MM.1S (cell line): ENCODE measurements at regions not wholly inside any gene's neighbourhood (a gene's known extent, or its start where the extent isn't known, plus 50 kb on each side); places are given as distances from the start of the nearest gene placed in this dataset.

Experiments
- DNase-seq: peaks from one replicate; pipeline ENCODE4 v3.0.0-alpha.2; 2015
- H2AFZ ChIP-seq: fragments of 300-600 bp; sonication (generic); 2 replicates; pipeline ENCODE4 v1.6.0; 2016; ENCODE audit warnings: antibody characterized with exemption, low read length
- H3F3A ChIP-seq: fragments of 300-600 bp; sonication (generic); 2 replicates; pipeline ENCODE4 v1.6.1; 2016; ENCODE audit warnings: mild to moderate bottlenecking, antibody characterized with exemption, low read length, moderate library complexity, mixed read lengths; ENCODE audit not compliant: insufficient read depth
- H3K27ac ChIP-seq: fragments of 300-600 bp; sonication (generic); 2 replicates; pipeline ENCODE4 v1.5.1; 2016; ENCODE audit warnings: mild to moderate bottlenecking, low read length
- H3K27me3 ChIP-seq: fragments of 300-600 bp; sonication (generic); replicated peaks from 2 replicates; pipeline ENCODE4 v1.6.0; 2016; ENCODE audit warnings: low read length; ENCODE audit not compliant: insufficient read depth
- H3K36me3 ChIP-seq: fragments of 300-600 bp; sonication (generic); replicated peaks from 2 replicates; pipeline ENCODE4 v1.6.1; 2016; ENCODE audit warnings: mild to moderate bottlenecking, low read length, mixed read lengths; ENCODE audit not compliant: insufficient read depth
- H3K4me1 ChIP-seq: fragments of 300-600 bp; sonication (generic); 2 replicates; pipeline ENCODE4 v1.6.1; 2016; ENCODE audit warnings: low read length, mixed read lengths
- H3K4me2 ChIP-seq: fragments of 300-600 bp; sonication (generic); 2 replicates; pipeline ENCODE4 v1.6.0; 2016; ENCODE audit warnings: low read depth, low read length
- H3K4me3 ChIP-seq: fragments of 300-600 bp; sonication (generic); 2 replicates; pipeline ENCODE4 v1.5.1; 2016; ENCODE audit warnings: low read length, mixed read lengths
- H3K79me2 ChIP-seq: fragments of 300-600 bp; sonication (generic); 2 replicates; pipeline ENCODE4 v1.6.1; 2016; ENCODE audit warnings: mixed run types, low read length, mixed read lengths
- H3K9ac ChIP-seq: fragments of 300-600 bp; sonication (generic); 2 replicates; pipeline ENCODE4 v1.6.1; 2016; ENCODE audit warnings: low read length, mixed read lengths
- H3K9me2 ChIP-seq: fragments of 300-600 bp; sonication (generic); replicated peaks from 2 replicates; pipeline ENCODE4 v1.6.1; 2016; ENCODE audit warnings: mild to moderate bottlenecking, low read length, mixed read lengths; ENCODE audit not compliant: insufficient read depth
- H3K9me3 ChIP-seq: fragments of 300-600 bp; sonication (generic); replicated peaks from 2 replicates; pipeline ENCODE4 v1.6.1; 2016; ENCODE audit warnings: mild to moderate bottlenecking, low read length, mixed read lengths; ENCODE audit not compliant: insufficient read depth
- H4K20me1 ChIP-seq: fragments of 300-600 bp; sonication (generic); 2 replicates; pipeline ENCODE4 v1.6.1; 2016; ENCODE audit warnings: mild to moderate bottlenecking, low read length, moderate library complexity, mixed read lengths; ENCODE audit not compliant: insufficient read depth
- EZH2 ChIP-seq: fragments of 300-600 bp; sonication (generic); optimal IDR thresholded peaks from 2 replicates; pipeline ENCODE3; 2017; ENCODE audit warnings: low read depth, mild to moderate bottlenecking, antibody characterized with exemption, low read length, mixed read lengths
- EZH2phosphoT487 ChIP-seq: fragments of 300-600 bp; sonication (generic); IDR thresholded peaks from 2 replicates; pipeline ENCODE4 v1.6.1; 2018; ENCODE audit warnings: antibody characterized with exemption, low read length
- TF ChIP-seq, protein P1 (sequence below): fragments of 300-600 bp; sonication (generic); IDR thresholded peaks from 2 replicates; pipeline ENCODE4 v1.5.1; 2016; ENCODE audit warnings: antibody characterized with exemption, low read length, mixed read lengths

DNA sequence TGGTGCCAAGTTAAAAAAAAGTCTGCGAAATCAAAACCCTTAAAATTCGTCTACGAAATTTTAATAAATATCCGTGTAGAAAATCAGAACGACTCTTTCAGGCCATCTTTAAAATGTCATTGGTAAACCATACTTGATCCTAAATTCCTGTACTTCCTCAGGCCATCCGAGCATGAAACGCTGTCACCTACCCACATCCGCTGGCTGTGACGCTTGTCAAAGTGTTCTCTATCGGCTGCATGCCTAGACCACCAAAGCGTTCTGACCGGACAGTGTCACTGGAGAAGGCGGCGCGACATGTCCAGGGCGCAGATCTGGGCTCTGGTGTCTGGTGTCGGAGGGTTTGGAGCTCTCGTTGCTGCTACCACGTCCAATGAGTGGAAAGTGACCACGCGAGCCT is 119.0 kb upstream of the CLDN10 start:
- Histone ChIP-seq H2AFZ (no peak overlapping the region), H3K4me2 (no peak overlapping the region), H3K36me3 (no peaks in the 10 kb centered on the region), H4K20me1 (no peaks in the 10 kb centered on the region), H3K9me2 (no peaks in the 10 kb centered on the region), H3F3A (no peaks in the 10 kb centered on the region), H3K4me3 (no peak overlapping the region), H3K79me2 (no peaks in the 10 kb centered on the region), H3K27me3 (no peaks in the 10 kb centered on the region), H3K9me3 (no peaks in the 10 kb centered on the region), H3K9ac (no peak overlapping the region), H3K27ac (no peak overlapping the region), H3K4me1 (no peaks in the 10 kb centered on the region)
- no peak for DNase-seq
- TF ChIP-seq, protein P1, sequence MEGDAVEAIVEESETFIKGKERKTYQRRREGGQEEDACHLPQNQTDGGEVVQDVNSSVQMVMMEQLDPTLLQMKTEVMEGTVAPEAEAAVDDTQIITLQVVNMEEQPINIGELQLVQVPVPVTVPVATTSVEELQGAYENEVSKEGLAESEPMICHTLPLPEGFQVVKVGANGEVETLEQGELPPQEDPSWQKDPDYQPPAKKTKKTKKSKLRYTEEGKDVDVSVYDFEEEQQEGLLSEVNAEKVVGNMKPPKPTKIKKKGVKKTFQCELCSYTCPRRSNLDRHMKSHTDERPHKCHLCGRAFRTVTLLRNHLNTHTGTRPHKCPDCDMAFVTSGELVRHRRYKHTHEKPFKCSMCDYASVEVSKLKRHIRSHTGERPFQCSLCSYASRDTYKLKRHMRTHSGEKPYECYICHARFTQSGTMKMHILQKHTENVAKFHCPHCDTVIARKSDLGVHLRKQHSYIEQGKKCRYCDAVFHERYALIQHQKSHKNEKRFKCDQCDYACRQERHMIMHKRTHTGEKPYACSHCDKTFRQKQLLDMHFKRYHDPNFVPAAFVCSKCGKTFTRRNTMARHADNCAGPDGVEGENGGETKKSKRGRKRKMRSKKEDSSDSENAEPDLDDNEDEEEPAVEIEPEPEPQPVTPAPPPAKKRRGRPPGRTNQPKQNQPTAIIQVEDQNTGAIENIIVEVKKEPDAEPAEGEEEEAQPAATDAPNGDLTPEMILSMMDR: no peak
- TF ChIP-seq EZH2phosphoT487 (no peak), EZH2 (no peak)

DNA sequence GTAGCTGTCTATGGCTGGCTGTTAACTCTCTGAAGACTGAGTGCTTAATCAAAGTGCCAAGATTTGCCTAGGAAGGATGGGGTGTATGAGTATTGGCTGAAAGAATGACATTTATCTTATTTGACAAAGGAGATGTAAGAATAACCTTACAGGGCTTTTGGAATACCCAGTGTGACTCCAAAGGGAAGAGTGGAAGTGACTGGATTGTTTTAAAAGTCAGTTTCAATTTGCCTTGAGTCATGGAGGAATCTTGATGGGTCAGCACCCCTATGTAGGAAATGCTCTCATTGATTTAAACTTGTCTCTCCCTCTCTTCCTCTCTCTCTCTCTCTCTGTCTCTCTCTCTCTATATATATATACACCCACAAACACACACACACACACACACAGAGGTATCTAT is 118.4 kb upstream of the CLDN10 start:
- H3K27me3 ChIP-seq: no peaks in the 10 kb centered on the region
- no peaks in the 10 kb centered on the region for H3K36me3 ChIP-seq
- no peak overlapping the region for H3K4me3 ChIP-seq
- H3K9me2 ChIP-seq: no peaks in the 10 kb centered on the region
- no peaks in the 10 kb centered on the region for H3K79me2 ChIP-seq
- DNase-seq: no peak
- H3K4me1 ChIP-seq: no peaks in the 10 kb centered on the region
- H3K9me3 ChIP-seq: no peaks in the 10 kb centered on the region
- no peak overlapping the region for H3K4me2 ChIP-seq
- H2AFZ ChIP-seq: no peak overlapping the region
- no peak overlapping the region for H3K9ac ChIP-seq
- TF ChIP-seq EZH2phosphoT487: no peak
- TF ChIP-seq, protein P1: no peak
- no peak for TF ChIP-seq EZH2
- H3K27ac ChIP-seq: no peak overlapping the region
- no peaks in the 10 kb centered on the region for H3F3A ChIP-seq
- no peaks in the 10 kb centered on the region for H4K20me1 ChIP-seq

DNA sequence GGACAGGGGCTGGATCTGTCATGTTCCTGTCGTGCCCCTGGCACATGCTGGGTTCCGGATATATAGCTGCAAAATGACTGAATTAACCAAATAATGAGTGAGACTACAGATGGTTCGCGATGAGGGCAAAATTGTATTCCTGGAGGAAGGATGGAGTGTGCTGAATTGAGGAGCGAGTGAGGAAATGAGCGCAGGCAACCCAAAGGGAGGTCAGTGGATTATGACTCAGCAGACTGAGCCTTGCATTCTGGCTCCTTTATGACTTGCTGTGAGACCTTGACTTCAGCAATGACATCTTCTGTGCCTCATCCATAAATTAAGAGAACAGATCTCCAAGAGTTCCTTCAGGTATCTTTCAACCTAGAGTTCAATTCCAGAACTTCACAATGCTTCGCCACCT is 115.0 kb upstream of the CLDN10 start:
- TF ChIP-seq, protein P1: no peak
- no peak for TF ChIP-seq EZH2phosphoT487
- TF ChIP-seq EZH2: no peak
- H3K27ac ChIP-seq: no peak overlapping the region
- H3K4me3 ChIP-seq: no peak overlapping the region
- no peak overlapping the region for H3K9ac ChIP-seq
- H3K9me2 ChIP-seq: no peaks in the 10 kb centered on the region
- H3K79me2 ChIP-seq: no peaks in the 10 kb centered on the region
- H3K36me3 ChIP-seq: no peaks in the 10 kb centered on the region
- no peak for DNase-seq
- no peaks in the 10 kb centered on the region for H3K9me3 ChIP-seq
- no peak overlapping the region for H2AFZ ChIP-seq
- H3K4me1 ChIP-seq: no peaks in the 10 kb centered on the region
- no peaks in the 10 kb centered on the region for H3K27me3 ChIP-seq
- no peak overlapping the region for H3K4me2 ChIP-seq
- H3F3A ChIP-seq: no peaks in the 10 kb centered on the region
- no peaks in the 10 kb centered on the region for H4K20me1 ChIP-seq

DNA sequence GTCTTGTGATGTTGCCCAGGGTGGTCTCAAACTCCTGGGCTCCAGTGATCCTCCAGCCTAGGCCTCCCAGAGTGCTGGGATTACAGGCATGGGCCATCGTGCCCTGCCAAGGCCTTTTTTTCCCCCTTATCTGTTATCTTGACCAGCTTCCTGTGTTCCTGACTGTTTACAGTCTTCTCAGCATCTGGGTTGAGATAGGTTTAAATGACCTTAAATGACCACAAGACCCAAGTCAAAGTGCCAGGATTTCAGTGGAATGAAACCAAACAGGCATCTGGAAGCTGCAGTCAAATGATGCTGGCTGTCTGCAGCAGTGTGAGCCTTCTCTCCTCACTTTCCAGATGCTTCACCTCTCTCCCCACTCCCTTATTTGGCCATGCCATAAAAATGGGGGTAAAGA is 114.2 kb upstream of the CLDN10 start:
- Histone ChIP-seq H3K4me1 (no peaks in the 10 kb centered on the region), H3K36me3 (no peaks in the 10 kb centered on the region), H3K9me2 (no peaks in the 10 kb centered on the region), H3F3A (no peaks in the 10 kb centered on the region), H3K9ac (no peak overlapping the region), H3K79me2 (no peaks in the 10 kb centered on the region), H4K20me1 (no peaks in the 10 kb centered on the region), H3K9me3 (no peaks in the 10 kb centered on the region), H3K27me3 (no peaks in the 10 kb centered on the region), H3K4me2 (no peak overlapping the region), H2AFZ (no peak overlapping the region), H3K4me3 (no peak overlapping the region), H3K27ac (no peak overlapping the region)
- TF ChIP-seq EZH2phosphoT487: no peak
- TF ChIP-seq, protein P1: no peak
- no peak for TF ChIP-seq EZH2
- DNase-seq: no peak
